ENCODE measurements at regions not wholly inside any gene's neighbourhood (a gene's known extent, or its start where the extent isn't known, plus 50 kb on each side); places are given as distances from the start of the nearest gene placed in this dataset.

- no peaks in the 10 kb centered on the region for H3K9me3 ChIP-seq
- peaks cover 0 to 35% (median 16%) of the 10 kb centered on the region in 3 donors for H3K27me3 ChIP-seq
- H3K27ac ChIP-seq, result no peak overlapping the region
- no peaks in the 10 kb centered on the region for H3K36me3 ChIP-seq
- intact Hi-C loops (cut with DNase I; ENCODE audit: low total_unique reads), result no loop called here
- H3K4me3 ChIP-seq, result no peak overlapping the region
- no peak for TF ChIP-seq POLR2AphosphoS5 (IDR thresholded peaks at IDR 0.05)
- TF ChIP-seq CTCF (IDR thresholded peaks at IDR 0.05), result no peak
- no peak for TF ChIP-seq POLR2A (IDR thresholded peaks at IDR 0.05)
- no peak for TF ChIP-seq EP300 (IDR thresholded peaks at IDR 0.05)
- WGBS, 5 donors, result 60 to 66% (median 64%) methylated on average over 2 of the region's 2 CpGs
- H3K4me1 ChIP-seq, result no peaks in the 10 kb centered on the region
- no peak for DNase-seq
These were observed 88.6 kb upstream of the RCN1 start for GRCh38 chr11:32002311-32002710.

- TF ChIP-seq CTCF (IDR thresholded peaks at IDR 0.05), result no peak
- no peak for TF ChIP-seq POLR2AphosphoS5 (IDR thresholded peaks at IDR 0.05)
- no peak for TF ChIP-seq POLR2A (IDR thresholded peaks at IDR 0.05)
- no peak for TF ChIP-seq EP300 (IDR thresholded peaks at IDR 0.05)
- Histone ChIP-seq H3K27ac (no peak overlapping the region), H3K4me3 (no peak overlapping the region), H3K4me1 (no peaks in the 10 kb centered on the region), H3K27me3 (peaks cover 0 to 11% (median 3%) of the 10 kb centered on the region in 3 donors), H3K36me3 (no peaks in the 10 kb centered on the region), H3K9me3 (no peaks in the 10 kb centered on the region)
- intact Hi-C loops (cut with DNase I; ENCODE audit: low total_unique reads), result no loop called here
- WGBS, 5 donors, result 62 to 88% (median 73%) methylated on average over 2 of the region's 2 CpGs
- no peak for DNase-seq
These were observed 92.9 kb upstream of the RCN1 start for GRCh38 chr11:31997955-31998354.

- Histone ChIP-seq H3K27ac (no peak overlapping the region), H3K4me1 (no peaks in the 10 kb centered on the region), H3K36me3 (no peaks in the 10 kb centered on the region), H3K4me3 (no peak overlapping the region), H3K27me3 (peaks cover 0 to 11% (median 0%) of the 10 kb centered on the region in 3 donors), H3K9me3 (no peaks in the 10 kb centered on the region)
- 78 to 86% (median 84%) methylated on average over 7 of the region's 7 CpGs for WGBS, 5 donors
- DNase-seq, result no peak
- TF ChIP-seq POLR2AphosphoS5 (IDR thresholded peaks at IDR 0.05) (no peak), EP300 (IDR thresholded peaks at IDR 0.05) (no peak), CTCF (IDR thresholded peaks at IDR 0.05) (no peak), POLR2A (IDR thresholded peaks at IDR 0.05) (no peak)
- intact Hi-C loops (cut with DNase I; ENCODE audit: low total_unique reads), result no loop called here
These were observed 94.6 kb upstream of the RCN1 start for GRCh38 chr11:31996159-31996881.

- H3K36me3 ChIP-seq, result no peaks in the 10 kb centered on the region
- no peak for TF ChIP-seq POLR2AphosphoS5 (IDR thresholded peaks at IDR 0.05)
- TF ChIP-seq EP300 (IDR thresholded peaks at IDR 0.05), result no peak
- no peak for TF ChIP-seq POLR2A (IDR thresholded peaks at IDR 0.05)
- no peak for TF ChIP-seq CTCF (IDR thresholded peaks at IDR 0.05)
- DNase-seq, result peak in 1 of 2 donors; percentile 42
- intact Hi-C loops (cut with DNase I; ENCODE audit: low total_unique reads), result no loop called here
- H3K9me3 ChIP-seq, result no peaks in the 10 kb centered on the region
- WGBS, 5 donors, result 19 to 34% (median 24%) methylated on average over 2 of the region's 2 CpGs
- H3K27ac ChIP-seq, result no peak overlapping the region
- no peak overlapping the region for H3K4me3 ChIP-seq
- H3K4me1 ChIP-seq, result no peaks in the 10 kb centered on the region
- H3K27me3 ChIP-seq, result peaks cover 0 to 6% (median 0%) of the 10 kb centered on the region in 3 donors
These were observed 95.3 kb upstream of the RCN1 start for GRCh38 chr11:31995525-31996094.
